GM18858 (cell line): ENCODE measurements at regions not wholly inside any gene's neighbourhood (a gene's known extent, or its start where the extent isn't known, plus 50 kb on each side); places are given as distances from the start of the nearest gene placed in this dataset.

Source experiments
- ATAC-seq: cut with Tn5 transposase; IDR thresholded peaks from one replicate; pipeline ENCODE4 v1.9.1; 2021; ENCODE audit not compliant: unreplicated experiment

- ATAC-seq: no peak
Measured at GRCh38 chr7:108947526-108947925, 377.9 kb downstream of the DNAJB9 start.

DNA sequence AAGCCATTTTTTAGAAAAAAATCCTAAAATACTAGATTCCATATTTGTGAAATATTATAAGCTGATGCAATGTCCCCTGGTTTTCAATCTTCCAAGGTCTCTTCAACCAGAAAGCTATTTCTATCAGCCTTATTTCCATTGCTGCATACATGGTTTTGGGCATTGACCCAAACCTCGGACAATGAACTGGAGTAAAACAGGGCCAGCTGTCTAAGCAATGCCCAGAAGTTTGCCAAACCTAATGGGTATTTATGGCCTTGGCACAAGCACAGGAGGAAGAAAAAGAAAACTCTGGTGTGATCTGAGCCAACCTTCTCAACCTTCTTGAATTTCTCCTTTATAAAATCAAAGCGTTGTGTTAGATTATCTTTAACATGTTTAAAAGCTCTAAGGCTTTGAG lies 402.3 kb downstream of the DNAJB9 start:
- ATAC-seq: no peak

GRCh38 chr7:108973075-108973474 lies 403.4 kb downstream of the DNAJB9 start:
- ATAC-seq: no peak

GRCh38 chr7:108974641-108975040 lies 405.0 kb downstream of the DNAJB9 start:
- ATAC-seq: no peak

- ATAC-seq: no peak
Measured at GRCh38 chr7:108985037-108985436, 415.4 kb downstream of the DNAJB9 start.

GRCh38 chr7:108989319-108989718 lies 419.6 kb downstream of the DNAJB9 start:
- ATAC-seq: no peak

- no peak for ATAC-seq
Measured at GRCh38 chr7:108997480-108997879, 427.8 kb downstream of the DNAJB9 start.

GRCh38 chr7:109003742-109004141 lies 434.1 kb downstream of the DNAJB9 start:
- ATAC-seq: no peak

GRCh38 chr7:109009636-109010035 lies 440.0 kb downstream of the DNAJB9 start:
- ATAC-seq: no peak

- no peak for ATAC-seq
Measured at GRCh38 chr7:109020251-109020650, 450.6 kb downstream of the DNAJB9 start.

DNA sequence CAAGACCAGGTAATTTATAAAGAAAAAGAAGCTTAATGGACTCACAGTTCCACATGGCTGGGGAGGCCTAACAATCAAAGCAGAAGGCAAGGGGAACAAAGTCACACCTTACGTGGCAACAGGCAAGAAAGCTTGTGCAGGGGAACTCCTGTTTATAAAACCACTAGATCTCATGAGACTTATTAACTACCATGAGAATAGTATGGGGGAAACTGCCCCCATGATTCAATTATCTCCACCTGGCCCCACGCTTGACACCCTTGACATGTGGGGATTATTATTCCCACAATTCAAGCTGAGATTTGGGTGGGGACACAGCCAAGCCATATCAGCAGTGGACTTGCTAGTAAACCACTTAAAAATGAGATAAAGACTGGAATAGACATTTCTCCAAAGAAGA lies 451.7 kb downstream of the DNAJB9 start:
- ATAC-seq: no peak

DNA sequence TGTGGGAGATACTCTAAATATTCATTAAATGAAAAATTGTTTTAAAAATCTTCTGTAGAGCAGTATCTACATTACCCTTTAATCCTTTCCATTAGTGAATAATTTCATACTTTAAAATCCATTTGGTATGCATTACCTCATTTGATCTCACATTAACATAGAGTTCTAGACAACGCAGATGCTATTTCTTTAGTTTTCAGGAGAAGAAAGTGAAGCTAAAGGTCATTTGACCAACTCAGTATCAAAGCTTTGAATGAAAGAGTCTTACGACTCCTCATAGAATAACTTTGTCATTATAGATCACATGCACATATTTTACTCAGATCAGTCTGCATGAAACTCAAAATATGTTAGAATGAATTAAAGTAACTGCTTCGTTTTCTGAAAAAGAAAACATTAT lies 460.2 kb downstream of the DNAJB9 start:
- no peak for ATAC-seq

GRCh38 chr7:109044691-109045090 lies 475.0 kb downstream of the DNAJB9 start:
- no peak for ATAC-seq

- ATAC-seq: no peak
Measured at GRCh38 chr7:109049366-109049765, 479.7 kb downstream of the DNAJB9 start.

- no peak for ATAC-seq
Measured at GRCh38 chr7:109059089-109059488, 489.4 kb downstream of the DNAJB9 start.

- ATAC-seq: no peak
Measured at GRCh38 chr7:109062798-109063197, 493.1 kb downstream of the DNAJB9 start.

- ATAC-seq: no peak
Measured at GRCh38 chr7:109073543-109073942, 503.9 kb downstream of the DNAJB9 start.

- no peak for ATAC-seq
Measured at GRCh38 chr7:109076396-109076972, 506.8 kb downstream of the DNAJB9 start.

DNA sequence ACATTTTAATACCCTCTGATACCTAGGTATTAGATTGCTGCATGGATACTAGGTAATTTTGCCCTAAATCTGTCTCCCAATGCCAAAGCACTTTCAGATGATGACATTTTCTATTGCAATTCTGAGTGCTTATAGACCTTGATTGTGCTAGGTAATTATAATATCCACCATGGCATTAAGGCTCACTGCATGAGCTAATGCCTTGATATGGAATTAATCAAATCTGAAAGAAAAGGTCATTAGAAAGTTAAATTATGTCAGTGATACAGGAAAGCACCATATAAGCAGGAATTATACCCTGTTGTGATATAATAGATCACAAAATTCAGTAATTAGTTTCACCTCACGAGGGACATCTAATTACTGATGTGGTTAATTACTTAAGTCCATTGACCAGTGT lies 521.4 kb downstream of the DNAJB9 start:
- no peak for ATAC-seq

GRCh38 chr7:109092268-109092667 lies 522.6 kb downstream of the DNAJB9 start:
- no peak for ATAC-seq

DNA sequence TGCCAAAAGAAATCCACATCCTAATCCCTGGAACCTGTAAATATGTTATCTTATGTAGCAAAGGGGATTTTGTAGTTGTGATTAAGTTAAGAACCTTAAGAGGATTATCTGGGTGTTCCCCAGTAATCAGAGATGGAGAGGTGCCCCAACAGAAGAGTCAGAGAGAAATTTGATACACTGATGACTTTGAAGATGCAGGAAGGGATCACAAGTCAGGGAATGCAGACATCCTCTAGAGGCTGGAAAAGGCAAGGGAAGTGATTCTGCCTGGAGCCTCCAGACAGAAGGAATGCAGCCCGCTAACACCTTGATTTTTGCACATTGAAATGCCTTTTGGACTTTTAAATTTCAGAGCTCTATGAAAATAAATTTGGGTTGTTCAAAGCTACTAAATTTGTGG lies 531.7 kb downstream of the DNAJB9 start:
- ATAC-seq: no peak

DNA sequence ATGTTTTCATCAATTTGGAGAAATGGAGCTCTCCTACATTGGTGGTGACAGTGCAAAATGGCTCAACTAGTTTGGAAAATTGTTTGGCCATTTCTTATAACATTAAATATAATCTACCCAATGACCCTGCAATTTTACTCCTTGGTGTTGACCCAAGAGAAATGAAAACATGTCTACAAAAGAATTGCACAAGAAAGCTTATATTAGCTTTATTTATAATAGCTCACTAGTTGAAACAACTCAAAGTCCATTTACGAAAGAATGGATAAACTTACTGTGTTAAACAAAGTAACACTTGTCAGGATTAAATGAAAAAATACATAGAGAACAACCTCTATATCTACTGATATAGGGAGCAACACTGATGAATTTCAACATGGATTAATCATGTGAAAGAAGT lies 539.9 kb downstream of the DNAJB9 start:
- no peak for ATAC-seq

DNA sequence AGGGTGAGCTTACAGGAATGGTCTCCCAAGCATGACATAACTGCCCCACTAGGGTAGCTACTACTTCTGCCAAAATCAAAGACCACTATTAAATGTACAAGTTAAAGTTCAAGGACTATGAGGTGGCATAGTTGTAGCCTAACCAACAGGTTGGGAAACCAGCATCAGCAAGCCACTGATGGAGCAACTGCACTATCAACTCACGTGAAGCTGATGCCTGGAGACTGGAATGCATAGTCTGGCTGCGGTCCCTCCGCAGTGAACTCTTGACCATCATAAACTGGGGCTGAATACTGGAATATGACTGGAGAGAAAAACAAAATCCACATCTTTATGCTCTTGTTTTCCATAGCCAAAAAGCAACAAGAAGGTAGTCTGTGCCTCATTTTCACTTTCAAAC lies 541.4 kb downstream of the DNAJB9 start:
- no peak for ATAC-seq
